Neural progenitor cell (in vitro differentiated cells): ENCODE measurements at regions not wholly inside any gene's neighbourhood (a gene's known extent, or its start where the extent isn't known, plus 50 kb on each side); places are given as distances from the start of the nearest gene placed in this dataset.

Source experiments
- CTCF ChIP-seq: fragments of 200-600 bp; sonication (generic); IDR thresholded peaks from 2 replicates; pipeline ENCODE4 v1.5.1; 2017; ENCODE audit warnings: antibody characterized with exemption, mild to moderate bottlenecking
- EZH2 ChIP-seq: fragments of 200-600 bp; sonication (generic); IDR thresholded peaks from 2 replicates; pipeline ENCODE4 v1.6.1; 2017; ENCODE audit warnings: antibody characterized with exemption, mild to moderate bottlenecking, moderate library complexity
- EZH2phosphoT487 ChIP-seq: fragments of 200-600 bp; sonication (generic); IDR thresholded peaks from 2 replicates; pipeline ENCODE4 v1.6.1; 2017; ENCODE audit warnings: antibody characterized with exemption

- TF ChIP-seq EZH2, result no peak
- TF ChIP-seq CTCF, result no peak
- no peak for TF ChIP-seq EZH2phosphoT487
These were observed 187.7 kb upstream of the CXCR4 start for GRCh38 chr2:136305517-136306192.
